Cardiac septum (tissue), 1 donor: ENCODE measurements at regions not wholly inside any gene's neighbourhood (a gene's known extent, or its start where the extent isn't known, plus 50 kb on each side); places are given as distances from the start of the nearest gene placed in this dataset.

Source experiments
- DNase-seq: peaks from one replicate; pipeline ENCODE4 v3.0.0-alpha.2; 2020; ENCODE audit warnings: low spot score
- intact Hi-C: fragments of 100-400 bp; cut with DNase I; formaldehyde crosslinking; loops from one replicate; pipeline ENCODE4 v1.14.0; 2022
- donor health status: DM: no; HTN: no; CAD: no.

DNA sequence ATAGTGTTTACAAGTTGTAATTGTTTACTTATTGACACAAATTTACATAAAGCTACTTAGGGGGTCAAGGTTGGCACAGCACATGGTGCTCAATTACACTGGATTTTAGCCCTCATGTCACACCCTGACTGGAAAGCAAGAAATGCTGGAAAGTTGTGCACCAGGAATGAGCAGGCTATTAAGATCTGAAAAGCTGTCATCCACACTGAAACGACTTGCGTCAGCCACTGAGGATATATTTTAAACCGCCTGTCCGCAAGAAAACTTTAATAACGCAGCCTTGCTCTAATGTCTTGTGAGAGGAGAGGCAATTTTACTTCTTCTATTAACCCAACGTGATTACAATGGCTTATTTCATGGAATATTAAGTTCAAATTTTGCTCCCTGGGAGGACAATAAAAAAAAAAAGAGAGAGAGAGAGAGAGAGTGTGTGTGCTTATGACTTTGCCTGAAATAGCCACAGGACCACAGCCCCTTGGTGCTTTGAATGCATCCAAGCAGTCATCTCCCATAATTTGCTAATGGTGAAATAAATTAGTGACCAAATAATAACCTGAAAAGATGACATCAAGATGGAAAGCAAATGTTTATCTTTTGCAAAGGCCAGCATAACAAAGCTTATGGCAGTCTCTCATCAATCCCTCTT lies 425.4 kb upstream of the PSMD7 start:
- DNase-seq: no peak
- intact Hi-C loops: loop anchor here (10.0 kb wide), 2 partner anchors 306 to 1746 kb away; no protein-coding TSS in a partner anchor

GRCh38 chr16:73869126-73869525 lies 427.5 kb upstream of the PSMD7 start:
- intact Hi-C loops: loop anchor here (10.0 kb wide), 1 partner anchor 1374 kb away; no protein-coding TSS in a partner anchor
- no peak for DNase-seq

GRCh38 chr16:73864868-73865267 lies 431.7 kb upstream of the PSMD7 start:
- intact Hi-C loops: loop anchor here (10.0 kb wide), 1 partner anchor 1370 kb away; no protein-coding TSS in a partner anchor
- DNase-seq: no peak

GRCh38 chr16:73858326-73858725 lies 438.3 kb upstream of the PSMD7 start:
- DNase-seq: no peak
- intact Hi-C loops: no loop called here

- intact Hi-C loops: no loop called here
- DNase-seq: no peak
Observed at GRCh38 chr16:73853968-73854367, 442.6 kb upstream of the PSMD7 start.

DNA sequence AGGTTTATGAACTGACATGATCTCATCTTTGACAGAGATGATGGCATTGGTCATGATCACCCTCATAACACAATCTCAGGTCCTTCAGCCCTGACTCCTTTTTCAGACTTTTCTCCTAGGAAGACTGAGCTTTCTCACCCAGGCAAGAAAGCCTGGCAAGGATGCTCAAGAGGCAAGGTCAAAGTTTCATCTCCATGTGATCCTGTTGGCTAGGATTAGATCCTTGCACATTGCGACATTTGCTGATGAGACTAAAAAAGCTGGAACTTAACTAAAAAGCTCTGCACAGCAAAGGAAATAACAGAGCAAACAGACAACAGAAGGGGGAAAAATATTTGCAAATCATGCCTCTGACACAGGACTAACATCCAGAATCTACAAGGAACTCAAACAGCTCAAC lies 444.1 kb upstream of the PSMD7 start:
- intact Hi-C loops: no loop called here
- DNase-seq: no peak

DNA sequence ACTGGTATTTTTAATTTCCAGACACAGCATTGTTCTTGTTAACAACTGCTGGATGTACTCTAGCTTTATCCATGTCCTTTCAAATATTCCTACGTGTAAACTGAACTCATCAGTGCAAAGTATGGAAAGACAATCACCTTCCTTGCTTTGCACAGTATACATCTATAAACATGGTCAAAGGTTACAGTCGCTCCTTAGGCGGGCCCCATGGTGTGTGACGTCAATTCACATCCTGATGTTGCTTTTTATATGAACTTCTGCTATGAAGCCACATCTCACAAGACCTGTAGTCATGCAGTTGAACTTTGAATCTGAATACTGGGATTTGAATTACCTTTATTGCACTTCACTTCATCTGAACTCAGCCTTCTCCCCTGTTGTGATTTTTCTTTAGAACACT lies 447.6 kb upstream of the PSMD7 start:
- intact Hi-C loops: no loop called here
- no peak for DNase-seq

GRCh38 chr16:73847090-73847489 lies 449.5 kb upstream of the PSMD7 start:
- intact Hi-C loops: no loop called here
- no peak for DNase-seq

GRCh38 chr16:73846356-73846755 lies 450.3 kb upstream of the PSMD7 start:
- intact Hi-C loops: no loop called here
- DNase-seq: no peak

GRCh38 chr16:73846007-73846330 lies 450.6 kb upstream of the PSMD7 start:
- DNase-seq: no peak
- intact Hi-C loops: no loop called here

GRCh38 chr16:73845238-73846006 lies 451.2 kb upstream of the PSMD7 start:
- no peak for DNase-seq
- intact Hi-C loops: no loop called here

GRCh38 chr16:73840728-73841127 lies 455.9 kb upstream of the PSMD7 start:
- intact Hi-C loops: no loop called here
- DNase-seq: no peak

DNA sequence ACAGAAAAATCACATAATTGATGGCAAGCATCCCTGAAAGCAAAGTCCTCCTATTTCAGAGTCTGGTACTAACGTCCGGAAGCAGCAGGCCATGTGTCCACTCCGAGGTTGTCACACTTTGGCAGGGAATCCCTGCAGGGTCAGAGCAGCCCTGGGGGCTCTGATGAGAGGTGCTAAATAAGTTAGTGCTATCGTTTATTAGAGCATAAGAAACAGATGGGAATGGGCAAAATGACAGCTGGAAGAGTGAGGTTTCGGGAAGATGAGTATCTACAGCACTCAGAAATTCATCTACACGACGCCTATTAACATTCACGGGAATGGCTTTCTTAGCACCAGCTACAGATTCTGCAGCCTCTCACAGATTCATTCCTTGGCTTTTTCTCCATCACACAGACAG lies 465.4 kb upstream of the PSMD7 start:
- no peak for DNase-seq
- intact Hi-C loops: no loop called here

- no peak for DNase-seq
Observed at GRCh38 chr16:73823205-73823849, 473.3 kb upstream of the PSMD7 start.

DNA sequence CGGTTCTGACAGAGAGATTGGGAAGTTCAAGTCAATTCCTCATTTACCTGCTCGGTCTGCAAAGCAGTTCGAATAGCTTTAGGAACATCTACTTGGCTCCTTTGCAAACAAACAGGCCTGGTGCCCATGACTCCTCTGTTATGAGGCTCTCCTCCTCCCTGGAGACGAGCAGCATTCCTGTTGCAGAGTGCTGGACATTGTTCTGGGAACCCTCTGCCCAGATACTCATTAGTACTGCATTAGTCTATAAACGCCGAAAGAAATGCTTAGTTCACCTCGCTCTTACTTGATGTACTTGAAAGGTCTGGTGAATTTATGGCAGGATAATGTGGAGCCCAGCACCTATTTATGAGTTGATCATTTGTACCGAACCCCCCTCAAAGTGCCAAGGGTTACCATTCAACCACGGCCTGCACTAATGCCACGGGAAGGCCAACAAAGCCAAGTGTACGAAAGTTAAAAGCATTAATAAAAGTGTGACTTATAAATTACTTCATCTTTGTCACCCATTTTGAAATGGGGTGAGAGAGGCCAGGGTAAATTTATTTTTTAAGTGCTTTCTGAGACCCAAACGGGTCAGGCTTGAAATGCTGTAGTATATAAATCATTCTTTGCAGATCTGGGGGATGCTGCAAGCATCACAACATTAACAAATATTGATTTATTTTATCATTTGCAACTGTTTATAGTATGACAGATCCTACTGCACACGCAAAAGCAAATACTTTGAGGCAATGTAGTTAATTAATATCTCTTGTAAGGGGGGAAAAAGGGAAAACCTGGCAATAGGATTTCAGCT lies 478.9 kb upstream of the PSMD7 start:
- intact Hi-C loops: no loop called here
- DNase-seq: no peak

More at GRCh38 chr16:73823205-73823849, 473.3 kb upstream of the PSMD7 start:
- intact Hi-C loops: no loop called here

DNA sequence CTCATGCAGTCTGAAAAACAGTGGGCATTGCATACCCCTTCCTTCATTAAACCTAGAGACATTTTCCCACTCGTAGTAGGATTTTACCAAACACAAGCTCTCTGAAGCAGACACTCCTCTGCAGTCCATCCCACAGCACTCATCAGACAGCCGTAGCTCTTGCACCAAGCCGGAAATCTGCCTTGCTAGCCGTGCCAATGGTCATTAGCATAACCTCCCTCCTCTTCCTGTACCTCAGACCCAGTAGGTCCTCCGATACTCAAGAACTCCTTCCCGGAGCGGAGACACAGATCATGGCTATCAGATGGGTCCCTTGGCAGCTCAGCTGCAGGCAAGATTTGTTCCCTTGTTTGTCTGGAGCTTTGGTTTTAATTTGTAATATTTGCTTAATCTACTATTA lies 483.1 kb upstream of the PSMD7 start:
- DNase-seq: no peak
- intact Hi-C loops: no loop called here

DNA sequence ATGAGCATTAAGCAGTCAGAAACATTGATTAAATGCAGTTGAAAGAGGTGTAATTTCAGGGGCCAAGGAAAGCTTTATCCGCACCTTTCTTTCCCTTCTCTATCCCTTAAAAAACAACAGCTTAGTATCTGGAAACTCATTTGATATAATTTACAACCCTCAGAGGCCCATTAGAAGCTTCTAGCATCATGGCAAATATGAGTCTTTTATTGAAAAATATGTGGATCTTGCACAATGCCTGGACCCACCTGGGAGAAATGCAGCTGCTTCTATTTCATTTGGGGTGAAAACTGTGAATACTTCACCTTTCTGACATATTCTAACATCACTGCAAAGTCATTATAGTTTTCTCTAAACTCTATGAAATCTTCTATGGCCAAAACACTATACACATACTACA lies 492.2 kb upstream of the PSMD7 start:
- no peak for DNase-seq

GRCh38 chr16:73798471-73798870 lies 498.1 kb upstream of the PSMD7 start:
- intact Hi-C loops: loop anchor here (10.0 kb wide), 1 partner anchor 156 kb away; no protein-coding TSS in a partner anchor
- no peak for DNase-seq

More for the DNA sequence above, 492.2 kb upstream of the PSMD7 start:
- intact Hi-C loops: no loop called here

- no peak for DNase-seq
- intact Hi-C loops: loop anchor here (10.0 kb wide), 1 partner anchor 158 kb away; no protein-coding TSS in a partner anchor
Observed at GRCh38 chr16:73797115-73797514, 499.5 kb upstream of the PSMD7 start.

GRCh38 chr16:73796241-73796640 lies 500.4 kb upstream of the PSMD7 start:
- intact Hi-C loops: loop anchor here (10.0 kb wide), 1 partner anchor 159 kb away; no protein-coding TSS in a partner anchor
- DNase-seq: no peak
